HEK293 (cell line): ENCODE measurements at regions not wholly inside any gene's neighbourhood (a gene's known extent, or its start where the extent isn't known, plus 50 kb on each side); places are given as distances from the start of the nearest gene placed in this dataset.

Experiments used
- CTCF ChIP-seq: fragments of 450-650 bp; formaldehyde crosslinking; IDR thresholded peaks from 2 replicates; pipeline ENCODE4 v1.5.1; 2016; ENCODE audit warnings: missing biosample characterization, missing genetic modification characterization
- MEIS1 ChIP-seq: sonication (generic); formaldehyde crosslinking; IDR thresholded peaks from 2 replicates; pipeline ENCODE4 v1.8.1; 2022; ENCODE audit warnings: missing genetic modification reagents, mild to moderate bottlenecking, borderline replicate concordance
- REPIN1 ChIP-seq: fragments of 450-650 bp; formaldehyde crosslinking; IDR thresholded peaks from 2 replicates; pipeline ENCODE4 v1.5.1; 2017; ENCODE audit warnings: missing biosample characterization, missing genetic modification characterization, low read depth
- REST ChIP-seq: fragments of 450-650 bp; formaldehyde crosslinking; IDR thresholded peaks from 2 replicates; pipeline ENCODE4 v1.5.1; 2016; ENCODE audit warnings: missing biosample characterization, missing genetic modification characterization
- ZNF138 ChIP-seq: fragments of 450-650 bp; formaldehyde crosslinking; IDR thresholded peaks from 2 replicates; pipeline ENCODE4 v1.5.1; 2016; ENCODE audit warnings: missing biosample characterization, missing genetic modification characterization, borderline replicate concordance
- ZNF555 ChIP-seq: fragments of 450-650 bp; formaldehyde crosslinking; conservative IDR thresholded peaks from 2 replicates; pipeline ENCODE4 v1.5.1; 2017; ENCODE audit warnings: missing biosample characterization, mild to moderate bottlenecking, missing genetic modification characterization, inconsistent platforms
- ZNF558 ChIP-seq: fragments of 450-650 bp; formaldehyde crosslinking; IDR thresholded peaks from 2 replicates; pipeline ENCODE4 v1.5.1; 2016; ENCODE audit warnings: missing biosample characterization, missing genetic modification characterization
- ZNF747 ChIP-seq: fragments of 450-650 bp; formaldehyde crosslinking; IDR thresholded peaks from 2 replicates; pipeline ENCODE4 v1.5.1; 2016; ENCODE audit warnings: missing biosample characterization, missing genetic modification characterization
- ZNF76 ChIP-seq: fragments of 450-650 bp; formaldehyde crosslinking; IDR thresholded peaks from 2 replicates; pipeline ENCODE4; 2016; ENCODE audit warnings: low read depth, missing biosample characterization, missing genetic modification characterization, borderline replicate concordance
- ZNF768 ChIP-seq: fragments of 450-650 bp; formaldehyde crosslinking; IDR thresholded peaks from 2 replicates; pipeline ENCODE4 v1.5.1; 2018; ENCODE audit warnings: missing biosample characterization, mild to moderate bottlenecking, missing genetic modification characterization
- ZNF777 ChIP-seq: fragments of 450-650 bp; formaldehyde crosslinking; IDR thresholded peaks from 2 replicates; pipeline ENCODE4 v1.5.1; 2017; ENCODE audit warnings: missing biosample characterization, missing genetic modification characterization, borderline replicate concordance
- ZSCAN5A ChIP-seq: fragments of 450-650 bp; formaldehyde crosslinking; IDR thresholded peaks from 2 replicates; pipeline ENCODE4 v1.5.1; 2016; ENCODE audit warnings: missing biosample characterization, missing genetic modification characterization

- TF ChIP-seq CTCF (tag by site-specific recombination), result no peak
- no peak for TF ChIP-seq MEIS1 (CRISPR knock-in tag)
- no peak for TF ChIP-seq ZNF138 (tag by site-specific recombination)
- TF ChIP-seq ZNF777 (tag by site-specific recombination), result no peak
- no peak for TF ChIP-seq ZNF768 (tag by site-specific recombination)
- no peak for TF ChIP-seq ZNF747
- TF ChIP-seq REPIN1 (tag by site-specific recombination), result no peak
- no peak for TF ChIP-seq ZNF555
- no peak for TF ChIP-seq REST (tag by site-specific recombination)
- TF ChIP-seq ZSCAN5A (tag by site-specific recombination), result no peak
- TF ChIP-seq ZNF558 (tag by site-specific recombination), result no peak
- TF ChIP-seq ZNF76 (tag by site-specific recombination), result no peak
These were observed 350.9 kb downstream of the S1PR1 start for GRCh38 chr1:101587741-101588140.
